Lower leg skin (tissue), 3 donors: ENCODE measurements at regions not wholly inside any gene's neighbourhood (a gene's known extent, or its start where the extent isn't known, plus 50 kb on each side); places are given as distances from the start of the nearest gene placed in this dataset.

Source experiments
- CTCF ChIP-seq, 3 donors: fragments of 450-650 bp; IDR thresholded peaks; one replicate each; pipeline ENCODE4 v1.5.1; 2016; ENCODE audit warnings: antibody characterized with exemption in 3 of 3, mild to moderate bottlenecking in 3 of 3, moderate library complexity in 2 of 3
- POLR2A ChIP-seq, 2 donors: fragments of 450-650 bp; IDR thresholded peaks; one replicate each; pipeline ENCODE4 v1.6.1; 2016 to 2017; ENCODE audit warnings: antibody characterized with exemption in 2 of 2, mild to moderate bottlenecking in 1 of 2, moderate library complexity in 1 of 2

GRCh38 chr5:10161778-10162177 is 87.9 kb downstream of the ATPSCKMT start:
- TF ChIP-seq CTCF (IDR thresholded peaks at IDR 0.05) (no peak), POLR2A (IDR thresholded peaks at IDR 0.05) (no peak)
